ENCODE measurements at regions not wholly inside any gene's neighbourhood (a gene's known extent, or its start where the extent isn't known, plus 50 kb on each side); places are given as distances from the start of the nearest gene placed in this dataset.

DNA sequence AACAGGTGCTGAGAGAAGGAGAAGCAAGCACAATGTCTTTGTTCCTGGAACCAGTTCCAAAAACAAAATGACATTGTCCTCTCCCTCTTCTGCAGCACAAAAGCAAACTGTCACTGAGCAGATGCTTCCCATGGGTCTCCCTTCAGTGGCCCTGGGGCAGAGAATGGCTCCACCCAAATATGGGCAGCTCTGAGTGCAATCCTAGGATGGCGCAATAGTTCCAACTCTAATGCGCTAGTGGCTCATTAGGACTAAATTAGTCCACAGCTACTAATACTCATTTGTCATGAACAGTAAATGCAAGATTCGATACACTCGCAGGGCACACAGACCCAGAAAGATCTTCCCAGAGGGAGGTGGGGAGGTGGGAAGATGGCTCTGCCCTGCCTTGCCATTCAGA is 205.2 kb upstream of the CHAC2 start:
- CTCF ChIA-PET: no interaction called here
- Histone ChIP-seq H3K27me3 (replicated peaks in 2 of 5; ENCODE audit: control insufficient read depth in 4 of 5, insufficient read depth in 5 of 5, low read length in 4 of 5) (no peaks in the 10 kb centered on the region), H3K27ac (ENCODE audit: insufficient read depth in 1 of 2, low read depth in 1 of 2, low read length in 2 of 2, poor library complexity in 1 of 2, severe bottlenecking in 2 of 2) (no peak overlapping the region), H3K4me1 (ENCODE audit: control extremely low read depth in 1 of 4, control insufficient read depth in 4 of 4, insufficient read depth in 4 of 4, low read length in 3 of 4) (no peaks in the 10 kb centered on the region), H3K36me3 (ENCODE audit: control insufficient read depth in 4 of 4, insufficient read depth in 4 of 4, low read length in 3 of 4) (no peaks in the 10 kb centered on the region), H3K4me3 (ENCODE audit: control insufficient read depth in 1 of 7, extremely low read depth in 1 of 7, insufficient read depth in 4 of 7, low read depth in 2 of 7, low read length in 6 of 7) (no peak overlapping the region), H3K9me3 (ENCODE audit: control extremely low read depth in 1 of 5, control insufficient read depth in 4 of 5, insufficient read depth in 2 of 5, low read depth in 1 of 5, low read length in 4 of 5) (peaks cover 0 to 2% (median 0%) of the 10 kb centered on the region in 5 experiments)
- DNase-seq: no peak
- WGBS (ENCODE audit: insufficient coverage): 90% methylated on average over 2 of the region's 4 CpGs
- POLR2A ChIA-PET: no interaction called here

DNA sequence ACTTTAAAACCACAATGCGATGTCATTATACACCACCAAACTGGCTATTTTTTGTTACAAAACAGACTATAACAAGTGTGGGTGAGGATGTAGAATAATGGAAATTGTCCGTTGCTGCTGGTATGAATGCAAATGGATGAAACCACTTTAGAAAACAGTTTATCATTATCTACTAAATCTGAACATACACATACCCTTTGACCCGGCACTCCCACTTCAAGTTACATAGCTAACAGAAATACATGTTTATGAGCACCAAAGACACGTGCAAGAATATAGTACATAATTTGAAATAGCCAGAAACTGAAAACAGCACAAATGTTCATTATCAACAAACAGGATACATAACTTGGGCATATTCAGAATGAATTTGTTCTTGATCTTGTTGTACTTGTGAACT is 206.4 kb upstream of the CHAC2 start:
- H3K36me3 ChIP-seq (ENCODE audit: control insufficient read depth in 4 of 4, insufficient read depth in 4 of 4, low read length in 3 of 4): no peaks in the 10 kb centered on the region
- no peak overlapping the region for H3K4me3 ChIP-seq (ENCODE audit: control insufficient read depth in 1 of 7, extremely low read depth in 1 of 7, insufficient read depth in 4 of 7, low read depth in 2 of 7, low read length in 6 of 7)
- ChIA-PET POLR2A (no interaction called here), CTCF (no interaction called here)
- H3K9me3 ChIP-seq (ENCODE audit: control extremely low read depth in 1 of 5, control insufficient read depth in 4 of 5, insufficient read depth in 2 of 5, low read depth in 1 of 5, low read length in 4 of 5): peaks cover 0 to 4% (median 0%) of the 10 kb centered on the region in 5 experiments
- 100% methylated on average over 2 of the region's 4 CpGs for WGBS (ENCODE audit: insufficient coverage)
- no peaks in the 10 kb centered on the region for H3K4me1 ChIP-seq (ENCODE audit: control extremely low read depth in 1 of 4, control insufficient read depth in 4 of 4, insufficient read depth in 4 of 4, low read length in 3 of 4)
- no peaks in the 10 kb centered on the region for H3K27me3 ChIP-seq (replicated peaks in 2 of 5; ENCODE audit: control insufficient read depth in 4 of 5, insufficient read depth in 5 of 5, low read length in 4 of 5)
- H3K27ac ChIP-seq (ENCODE audit: insufficient read depth in 1 of 2, low read depth in 1 of 2, low read length in 2 of 2, poor library complexity in 1 of 2, severe bottlenecking in 2 of 2): no peak overlapping the region
- no peak for DNase-seq

DNA sequence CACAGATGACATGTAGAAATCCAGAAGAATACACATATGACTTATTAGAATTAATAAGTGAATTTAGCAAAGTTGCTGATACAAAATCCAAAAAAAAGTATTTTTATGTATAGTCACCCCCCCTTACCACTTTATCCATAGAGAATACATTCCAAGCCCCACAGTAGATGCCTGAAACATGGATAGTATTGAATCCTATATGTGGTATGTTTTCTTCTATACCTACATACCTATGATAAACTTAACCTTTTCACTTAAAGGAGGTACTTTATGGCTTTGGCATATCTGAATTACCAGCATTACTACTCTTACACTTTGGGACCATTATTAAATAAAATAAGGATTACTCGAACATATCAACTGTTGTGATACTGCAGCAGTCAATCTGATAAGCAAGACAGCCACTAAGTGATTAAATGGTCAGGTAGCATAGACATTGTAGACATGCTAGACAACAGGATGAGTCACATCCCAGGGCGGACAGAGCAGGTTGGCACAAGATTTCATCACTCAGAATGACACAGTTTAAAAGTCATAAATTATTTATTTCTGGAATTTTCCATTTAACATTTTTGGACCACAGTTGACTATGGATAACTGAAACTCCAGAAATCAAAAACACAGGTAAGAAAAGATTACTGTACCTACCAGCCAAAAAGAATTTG is 208.2 kb upstream of the CHAC2 start:
- ChIA-PET POLR2A (no interaction called here), CTCF (no interaction called here)
- Histone ChIP-seq H3K27me3 (replicated peaks in 2 of 5; ENCODE audit: control insufficient read depth in 4 of 5, insufficient read depth in 5 of 5, low read length in 4 of 5) (no peaks in the 10 kb centered on the region), H3K27ac (ENCODE audit: insufficient read depth in 1 of 2, low read depth in 1 of 2, low read length in 2 of 2, poor library complexity in 1 of 2, severe bottlenecking in 2 of 2) (no peak overlapping the region), H3K9me3 (ENCODE audit: control extremely low read depth in 1 of 5, control insufficient read depth in 4 of 5, insufficient read depth in 2 of 5, low read depth in 1 of 5, low read length in 4 of 5) (peaks cover 0 to 13% (median 5%) of the 10 kb centered on the region in 5 experiments), H3K4me3 (ENCODE audit: control insufficient read depth in 1 of 7, extremely low read depth in 1 of 7, insufficient read depth in 4 of 7, low read depth in 2 of 7, low read length in 6 of 7) (no peak overlapping the region), H3K36me3 (ENCODE audit: control insufficient read depth in 4 of 4, insufficient read depth in 4 of 4, low read length in 3 of 4) (no peaks in the 10 kb centered on the region), H3K4me1 (ENCODE audit: control extremely low read depth in 1 of 4, control insufficient read depth in 4 of 4, insufficient read depth in 4 of 4, low read length in 3 of 4) (no peaks in the 10 kb centered on the region)
- no peak for DNase-seq
- 100% methylated on average over 1 of the region's 2 CpGs for WGBS (ENCODE audit: insufficient coverage)

DNA sequence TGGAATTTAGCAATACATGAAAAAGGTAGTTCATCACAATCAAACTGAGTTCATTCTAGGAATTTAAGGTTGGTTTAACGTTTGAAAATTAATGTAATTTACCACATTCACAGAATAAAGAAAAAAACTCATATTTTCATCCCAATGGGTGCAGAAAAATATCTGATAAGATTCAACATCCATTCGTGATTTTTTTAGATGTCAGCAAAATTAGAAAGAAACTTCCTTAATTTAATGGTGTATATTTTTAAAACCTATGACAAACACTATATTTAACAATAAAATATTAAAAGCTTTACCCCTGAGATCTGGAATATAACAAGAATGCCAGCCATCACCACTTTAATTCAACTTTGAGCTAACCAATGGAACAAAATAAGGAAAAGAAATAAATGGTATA is 208.7 kb upstream of the CHAC2 start:
- Histone ChIP-seq H3K9me3 (ENCODE audit: control extremely low read depth in 1 of 5, control insufficient read depth in 4 of 5, insufficient read depth in 2 of 5, low read depth in 1 of 5, low read length in 4 of 5) (peaks cover 0 to 19% (median 9%) of the 10 kb centered on the region in 5 experiments), H3K4me1 (ENCODE audit: control extremely low read depth in 1 of 4, control insufficient read depth in 4 of 4, insufficient read depth in 4 of 4, low read length in 3 of 4) (no peaks in the 10 kb centered on the region), H3K27ac (ENCODE audit: insufficient read depth in 1 of 2, low read depth in 1 of 2, low read length in 2 of 2, poor library complexity in 1 of 2, severe bottlenecking in 2 of 2) (no peak overlapping the region), H3K36me3 (ENCODE audit: control insufficient read depth in 4 of 4, insufficient read depth in 4 of 4, low read length in 3 of 4) (no peaks in the 10 kb centered on the region), H3K27me3 (replicated peaks in 2 of 5; ENCODE audit: control insufficient read depth in 4 of 5, insufficient read depth in 5 of 5, low read length in 4 of 5) (no peaks in the 10 kb centered on the region), H3K4me3 (ENCODE audit: control insufficient read depth in 1 of 7, extremely low read depth in 1 of 7, insufficient read depth in 4 of 7, low read depth in 2 of 7, low read length in 6 of 7) (no peak overlapping the region)
- ChIA-PET POLR2A (no interaction called here), CTCF (no interaction called here)
- no CpG with 5 or more reads among the region's 2 CpGs for WGBS (ENCODE audit: insufficient coverage)
- no peak for DNase-seq

DNA sequence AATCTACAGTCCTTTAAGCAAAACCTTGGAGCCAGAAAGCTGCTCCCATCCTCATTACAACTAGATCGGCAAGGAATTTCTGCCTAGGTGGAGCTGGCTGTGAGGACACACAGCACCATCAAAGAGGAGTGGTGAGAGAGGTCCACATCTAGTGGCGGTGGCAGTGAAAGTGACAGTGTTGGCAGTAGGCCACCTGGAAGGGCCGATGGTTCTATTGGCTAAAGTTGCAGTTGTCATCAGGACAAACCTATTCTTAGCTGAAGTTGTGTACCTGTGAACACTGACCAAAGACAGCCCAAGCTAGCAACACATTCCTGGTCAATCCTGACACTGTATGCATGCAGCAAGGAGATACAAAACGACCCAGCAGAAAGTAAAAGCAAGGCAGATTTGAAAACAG is 218.1 kb upstream of the CHAC2 start:
- Histone ChIP-seq H3K4me1 (ENCODE audit: control extremely low read depth in 1 of 4, control insufficient read depth in 4 of 4, insufficient read depth in 4 of 4, low read length in 3 of 4) (no peaks in the 10 kb centered on the region), H3K36me3 (ENCODE audit: control insufficient read depth in 4 of 4, insufficient read depth in 4 of 4, low read length in 3 of 4) (no peaks in the 10 kb centered on the region), H3K27me3 (replicated peaks in 2 of 5; ENCODE audit: control insufficient read depth in 4 of 5, insufficient read depth in 5 of 5, low read length in 4 of 5) (no peaks in the 10 kb centered on the region), H3K4me3 (ENCODE audit: control insufficient read depth in 1 of 7, extremely low read depth in 1 of 7, insufficient read depth in 4 of 7, low read depth in 2 of 7, low read length in 6 of 7) (no peak overlapping the region), H3K27ac (ENCODE audit: insufficient read depth in 1 of 2, low read depth in 1 of 2, low read length in 2 of 2, poor library complexity in 1 of 2, severe bottlenecking in 2 of 2) (no peak overlapping the region), H3K9me3 (ENCODE audit: control extremely low read depth in 1 of 5, control insufficient read depth in 4 of 5, insufficient read depth in 2 of 5, low read depth in 1 of 5, low read length in 4 of 5) (peaks cover 0 to 12% (median 5%) of the 10 kb centered on the region in 5 experiments)
- 86% methylated on average over 4 of the region's 4 CpGs for WGBS (ENCODE audit: insufficient coverage)
- POLR2A ChIA-PET: interaction anchor here (0.6 kb wide), 1 partner anchor 36 kb away, joined by 3 read pairs; no protein-coding TSS in a partner anchor
- CTCF ChIA-PET: no interaction called here
- no peak for DNase-seq

DNA sequence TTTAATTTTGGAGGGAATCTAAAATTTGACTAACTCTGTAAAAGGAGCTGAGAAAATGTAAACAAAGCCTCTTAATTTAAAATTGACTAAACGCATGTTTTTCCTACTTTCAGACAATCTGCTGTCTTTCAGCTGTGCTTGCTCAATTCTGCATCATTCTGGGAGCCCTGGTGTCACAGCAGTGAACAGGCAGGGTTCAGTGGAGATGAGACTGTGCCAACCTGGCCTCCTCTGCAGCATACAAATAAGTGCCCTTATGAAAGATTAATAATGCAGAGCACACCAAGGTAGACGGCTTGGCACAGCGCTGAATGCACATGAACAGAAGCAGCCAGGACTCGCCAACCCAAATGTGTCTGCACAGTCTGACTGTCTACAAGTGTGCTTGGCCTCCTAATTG is 222.0 kb upstream of the CHAC2 start:
- H3K4me1 ChIP-seq (ENCODE audit: control extremely low read depth in 1 of 4, control insufficient read depth in 4 of 4, insufficient read depth in 4 of 4, low read length in 3 of 4): no peaks in the 10 kb centered on the region
- no peaks in the 10 kb centered on the region for H3K27me3 ChIP-seq (replicated peaks in 2 of 5; ENCODE audit: control insufficient read depth in 4 of 5, insufficient read depth in 5 of 5, low read length in 4 of 5)
- POLR2A ChIA-PET: no interaction called here
- H3K36me3 ChIP-seq (ENCODE audit: control insufficient read depth in 4 of 4, insufficient read depth in 4 of 4, low read length in 3 of 4): no peaks in the 10 kb centered on the region
- WGBS (ENCODE audit: insufficient coverage): 96% methylated on average over 4 of the region's 4 CpGs
- no peak for DNase-seq
- H3K9me3 ChIP-seq (ENCODE audit: control extremely low read depth in 1 of 5, control insufficient read depth in 4 of 5, insufficient read depth in 2 of 5, low read depth in 1 of 5, low read length in 4 of 5): peaks cover 0 to 5% (median 0%) of the 10 kb centered on the region in 5 experiments
- CTCF ChIA-PET: no interaction called here
- H3K4me3 ChIP-seq (ENCODE audit: control insufficient read depth in 1 of 7, extremely low read depth in 1 of 7, insufficient read depth in 4 of 7, low read depth in 2 of 7, low read length in 6 of 7): no peak overlapping the region
- H3K27ac ChIP-seq (ENCODE audit: insufficient read depth in 1 of 2, low read depth in 1 of 2, low read length in 2 of 2, poor library complexity in 1 of 2, severe bottlenecking in 2 of 2): no peak overlapping the region

DNA sequence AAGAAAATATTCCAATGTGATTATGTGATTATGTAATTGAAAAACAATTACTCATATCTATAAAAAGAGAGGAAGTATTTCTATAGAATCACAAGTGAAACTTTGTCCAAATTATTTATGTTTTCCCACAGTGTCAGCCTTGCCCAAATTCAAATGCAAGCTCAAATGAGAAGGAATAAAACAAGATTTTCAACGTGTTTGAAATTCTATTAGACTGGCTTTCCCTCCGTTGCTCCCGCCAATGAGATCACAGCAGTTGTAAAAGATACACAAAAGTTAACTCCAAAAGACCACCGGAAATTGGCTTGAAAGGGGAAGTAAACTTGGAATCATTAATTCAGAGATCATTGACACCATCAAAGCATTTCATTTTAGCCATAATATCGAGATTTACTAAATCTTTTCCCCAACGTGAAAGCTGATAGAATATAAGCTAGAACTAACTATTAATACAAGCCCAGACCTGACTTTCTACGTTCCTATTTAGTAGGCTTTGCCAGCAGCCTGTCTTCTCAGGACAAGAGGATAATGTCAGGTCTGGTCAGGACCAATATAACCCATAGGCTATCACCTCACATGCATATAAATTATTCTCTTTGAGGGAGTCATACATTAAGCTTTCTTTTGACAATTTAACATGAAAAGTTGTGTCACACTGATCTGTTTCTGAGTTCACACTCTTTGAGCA is 222.6 kb upstream of the CHAC2 start:
- no peak overlapping the region for H3K4me3 ChIP-seq (ENCODE audit: control insufficient read depth in 1 of 7, extremely low read depth in 1 of 7, insufficient read depth in 4 of 7, low read depth in 2 of 7, low read length in 6 of 7)
- H3K27me3 ChIP-seq (replicated peaks in 2 of 5; ENCODE audit: control insufficient read depth in 4 of 5, insufficient read depth in 5 of 5, low read length in 4 of 5): no peaks in the 10 kb centered on the region
- H3K9me3 ChIP-seq (ENCODE audit: control extremely low read depth in 1 of 5, control insufficient read depth in 4 of 5, insufficient read depth in 2 of 5, low read depth in 1 of 5, low read length in 4 of 5): peaks cover 0 to 6% (median 0%) of the 10 kb centered on the region in 5 experiments
- 93% methylated on average over 6 of the region's 7 CpGs for WGBS (ENCODE audit: insufficient coverage)
- no peak overlapping the region for H3K27ac ChIP-seq (ENCODE audit: insufficient read depth in 1 of 2, low read depth in 1 of 2, low read length in 2 of 2, poor library complexity in 1 of 2, severe bottlenecking in 2 of 2)
- H3K4me1 ChIP-seq (ENCODE audit: control extremely low read depth in 1 of 4, control insufficient read depth in 4 of 4, insufficient read depth in 4 of 4, low read length in 3 of 4): no peaks in the 10 kb centered on the region
- DNase-seq: no peak
- ChIA-PET POLR2A (no interaction called here), CTCF (no interaction called here)
- H3K36me3 ChIP-seq (ENCODE audit: control insufficient read depth in 4 of 4, insufficient read depth in 4 of 4, low read length in 3 of 4): no peaks in the 10 kb centered on the region

All from common myeloid progenitor, CD34-positive (primary cell).